NCI-H1930 (cell line): ENCODE measurements at regions not wholly inside any gene's neighbourhood (a gene's known extent, or its start where the extent isn't known, plus 50 kb on each side); places are given as distances from the start of the nearest gene placed in this dataset.

Source experiments
- DNase-seq, 2 experiments: peaks; one replicate each; lab custom pipeline; 2025; lab: John Stamatoyannopoulos, UW

DNA sequence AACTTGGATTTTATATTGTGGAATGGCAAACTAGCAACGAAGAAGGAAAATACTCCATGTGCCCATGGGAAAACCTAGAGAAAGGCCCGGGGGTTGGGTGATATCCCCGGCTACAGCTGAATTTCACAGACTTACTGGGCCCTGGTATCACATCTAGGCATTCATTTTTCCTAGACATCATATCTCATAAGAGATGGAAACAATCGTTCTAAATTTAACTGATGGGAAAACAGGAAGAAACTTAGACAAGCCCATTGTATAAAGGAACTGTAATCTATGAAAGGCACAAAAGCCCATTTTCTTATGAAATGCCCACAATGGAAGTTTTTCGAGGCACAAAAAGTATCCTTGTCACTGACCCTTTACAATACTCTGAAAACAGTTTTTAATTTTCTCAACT, 407.9 kb upstream of the LYPLAL1 start:
- no peak for DNase-seq

DNA sequence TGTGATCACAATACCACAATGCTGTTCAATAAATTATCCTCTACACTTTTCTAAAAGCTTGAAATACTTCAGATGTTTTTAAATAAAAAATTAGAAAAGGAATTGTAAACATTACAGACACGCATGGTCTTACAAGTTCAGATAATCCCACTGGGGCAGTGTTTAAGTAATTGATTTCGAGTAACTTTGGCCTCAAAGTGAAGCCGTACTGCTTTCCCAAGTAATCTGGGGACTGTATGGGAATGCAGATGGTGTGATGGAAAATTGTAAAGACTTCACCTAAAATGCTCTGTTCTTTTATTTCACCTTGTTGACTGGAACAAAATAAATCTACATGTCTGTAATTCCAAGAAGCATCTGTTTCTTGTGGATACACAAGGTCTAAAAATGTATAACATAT, 401.7 kb upstream of the LYPLAL1 start:
- no peak for DNase-seq

- DNase-seq: no peak
Measured at GRCh38 chr1:218772575-218772974, 401.1 kb upstream of the LYPLAL1 start.

- DNase-seq: no peak
Measured at GRCh38 chr1:218775501-218776021, 398.1 kb upstream of the LYPLAL1 start.

GRCh38 chr1:218778257-218779126, 395.2 kb upstream of the LYPLAL1 start:
- DNase-seq: no peak

DNA sequence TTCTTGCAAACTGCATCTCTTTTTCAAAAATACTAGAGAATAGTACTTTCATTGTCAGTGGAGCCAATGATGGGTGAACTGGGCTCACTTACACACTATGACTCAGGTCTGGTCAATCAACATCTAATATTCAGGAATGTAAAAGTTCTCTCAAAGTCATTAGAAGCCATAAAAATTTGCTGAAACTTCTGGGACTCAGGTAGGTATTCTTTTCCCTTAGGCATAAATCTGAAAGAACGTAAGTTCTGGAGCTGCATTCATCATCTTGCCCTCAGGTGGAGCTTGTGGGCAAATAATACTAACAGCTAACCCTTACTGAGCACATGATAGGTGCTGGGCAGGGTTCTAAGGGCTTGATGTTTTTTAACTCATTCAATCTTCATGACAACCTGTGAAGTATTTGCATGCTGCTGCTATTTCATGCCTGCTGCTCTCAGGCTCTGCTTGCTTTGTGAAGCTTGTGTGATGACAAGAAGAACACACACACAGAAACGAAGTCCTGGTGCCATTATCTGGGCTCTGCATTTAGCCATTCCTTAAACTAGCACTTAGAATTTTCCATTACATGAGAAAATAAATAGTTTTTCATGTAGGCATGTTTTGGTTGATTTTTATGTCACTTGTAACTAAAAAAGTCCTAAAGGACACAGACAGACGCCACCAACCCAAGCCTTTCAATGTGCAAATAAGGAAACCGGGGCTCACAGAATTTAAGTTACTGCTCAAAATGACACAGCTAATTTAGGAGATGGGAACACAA, 394.2 kb upstream of the LYPLAL1 start:
- DNase-seq: no peak

DNA sequence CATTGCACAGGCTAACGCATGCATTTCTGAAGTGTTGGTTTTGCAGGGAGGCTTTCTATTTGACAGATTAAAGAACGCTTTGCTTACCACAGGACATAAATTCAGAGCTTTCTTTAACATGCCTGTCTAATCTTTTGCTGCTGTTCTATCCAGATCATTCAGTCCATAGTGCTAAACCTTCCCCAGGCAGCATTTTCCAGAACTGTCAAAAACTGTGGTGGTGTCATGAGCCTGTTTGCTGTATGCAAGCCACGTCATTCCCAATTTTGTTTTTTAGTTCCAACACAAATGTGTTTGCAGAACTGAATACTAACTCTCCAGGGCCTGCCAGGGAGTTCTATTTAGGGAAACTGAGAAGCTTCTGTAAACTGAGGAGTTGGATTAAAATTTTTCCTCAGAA, 390.5 kb upstream of the LYPLAL1 start:
- no peak for DNase-seq

DNA sequence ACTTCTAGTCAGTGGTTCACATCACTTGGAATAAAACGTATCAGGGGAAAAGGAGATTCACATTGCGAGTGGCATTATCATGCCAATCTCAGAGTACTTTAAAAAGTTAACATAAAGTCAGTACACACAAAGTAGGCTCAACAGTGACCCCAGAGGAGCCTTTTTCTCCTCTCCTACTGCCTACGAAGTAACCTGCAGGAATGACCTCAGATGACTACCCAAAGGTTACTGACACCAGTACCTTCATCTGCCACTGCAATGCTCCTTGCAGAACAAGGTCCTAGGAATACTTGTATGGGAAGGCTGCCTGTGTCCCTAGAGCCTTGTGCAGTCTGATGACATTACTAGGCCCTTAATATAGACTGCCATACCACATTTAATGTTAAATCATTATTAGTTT, 389.8 kb upstream of the LYPLAL1 start:
- DNase-seq: no peak

GRCh38 chr1:218785928-218786327, 387.8 kb upstream of the LYPLAL1 start:
- no peak for DNase-seq

DNA sequence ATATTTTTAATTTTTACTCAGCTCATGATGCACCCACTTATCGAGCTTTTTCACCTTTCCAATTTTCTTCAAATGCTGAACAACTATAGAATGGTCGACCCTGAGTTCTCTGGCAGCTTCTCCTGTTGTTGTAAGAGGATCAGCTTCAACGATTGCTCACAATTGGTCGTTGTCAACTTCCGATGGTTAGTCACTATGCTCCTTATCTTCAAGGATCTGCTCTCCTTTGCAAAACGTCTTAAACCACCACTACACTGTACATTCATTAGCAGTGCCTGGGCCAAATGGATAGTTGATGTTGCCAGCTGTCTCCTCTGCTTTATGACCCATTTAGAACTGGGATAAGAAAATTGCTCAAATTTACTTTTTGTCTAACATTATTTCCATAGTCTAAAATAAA, 385.9 kb upstream of the LYPLAL1 start:
- DNase-seq: no peak

GRCh38 chr1:218796773-218797172, 376.9 kb upstream of the LYPLAL1 start:
- no peak for DNase-seq

- DNase-seq: no peak
Measured at GRCh38 chr1:218802799-218803198, 370.9 kb upstream of the LYPLAL1 start.

- no peak for DNase-seq
Measured at GRCh38 chr1:218803351-218803997, 370.2 kb upstream of the LYPLAL1 start.

DNA sequence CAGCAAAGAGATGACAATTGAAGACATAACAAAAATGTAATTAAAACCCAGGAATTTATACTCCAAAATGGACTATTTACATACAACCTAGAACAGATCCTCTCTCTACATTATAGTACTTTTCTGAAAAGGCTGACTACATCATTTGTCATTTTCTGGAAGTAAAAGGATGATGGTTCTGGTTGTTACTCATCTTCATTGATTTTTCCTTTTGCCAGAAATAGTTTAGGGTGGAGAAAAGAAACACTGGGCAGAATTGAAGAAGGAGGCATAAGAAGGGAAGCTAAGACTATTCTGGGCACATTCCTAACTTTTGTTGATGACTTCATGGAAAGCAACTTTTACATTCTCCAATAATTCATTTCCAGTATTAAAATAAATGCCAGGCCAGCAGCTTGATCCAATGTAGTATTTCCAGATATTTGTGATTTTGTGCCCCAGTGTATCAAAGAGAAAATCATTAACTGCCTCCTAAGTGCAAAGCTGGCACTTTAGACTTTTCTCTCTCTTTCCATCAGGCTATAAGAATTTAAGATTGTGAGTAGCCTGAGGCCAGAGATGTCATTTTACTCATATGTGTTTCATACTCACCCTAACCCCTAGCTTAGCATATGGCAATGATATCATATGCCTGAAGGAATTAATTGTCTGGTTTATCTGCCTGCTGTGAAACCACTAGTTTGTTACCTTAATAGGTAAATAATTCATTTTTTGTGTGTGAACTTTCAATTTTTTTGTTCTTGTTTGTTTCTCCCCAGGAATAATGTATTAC, 369.5 kb upstream of the LYPLAL1 start:
- no peak for DNase-seq

- DNase-seq: no peak
Measured at GRCh38 chr1:218809061-218809460, 364.6 kb upstream of the LYPLAL1 start.

DNA sequence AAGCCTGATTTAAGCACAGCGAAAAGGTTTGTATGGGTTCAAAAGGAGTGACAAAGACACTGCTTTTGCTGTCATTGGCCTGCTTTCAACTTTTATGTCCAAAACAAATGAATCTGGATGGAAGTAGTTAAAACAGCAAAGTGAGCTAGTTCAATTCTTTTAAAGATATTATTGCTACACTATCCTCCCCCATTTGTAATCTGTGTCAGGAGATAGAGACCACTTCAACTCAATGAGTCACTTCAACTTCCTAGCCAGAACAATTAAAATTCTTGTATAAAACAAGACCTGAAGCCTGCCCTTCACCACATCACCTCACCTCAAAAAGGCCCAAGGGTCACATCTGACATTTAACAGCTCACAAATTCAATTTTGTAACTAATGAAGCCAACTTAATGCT, 364.1 kb upstream of the LYPLAL1 start:
- DNase-seq: no peak

- no peak for DNase-seq
Measured at GRCh38 chr1:218810306-218810705, 363.4 kb upstream of the LYPLAL1 start.

GRCh38 chr1:218811497-218811896, 362.2 kb upstream of the LYPLAL1 start:
- DNase-seq: no peak

DNA sequence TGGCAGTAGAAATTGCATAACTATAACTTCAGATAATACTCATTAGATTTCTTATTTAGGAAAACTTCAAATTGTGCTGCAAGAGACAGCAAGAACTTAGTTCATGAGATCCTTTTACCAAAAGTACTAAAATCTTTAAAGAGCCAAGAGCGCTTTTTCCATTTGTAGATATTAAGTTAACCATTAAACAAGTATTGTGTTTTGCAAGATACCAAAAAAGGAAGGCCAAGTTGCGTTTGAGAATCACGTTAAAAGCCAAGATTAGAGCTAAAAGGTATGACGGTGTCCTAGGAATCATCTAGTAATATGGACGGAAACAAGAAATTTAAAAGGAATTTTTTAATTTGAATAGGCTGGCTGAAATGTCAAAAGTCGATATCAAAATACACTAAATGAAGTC, 361.3 kb upstream of the LYPLAL1 start:
- DNase-seq: no peak

- DNase-seq: no peak
Measured at GRCh38 chr1:218813237-218813636, 360.4 kb upstream of the LYPLAL1 start.

- no peak for DNase-seq
Measured at GRCh38 chr1:218815076-218815475, 358.6 kb upstream of the LYPLAL1 start.

- no peak for DNase-seq
Measured at GRCh38 chr1:218817071-218817470, 356.6 kb upstream of the LYPLAL1 start.
